AG04450 (cell line): ENCODE measurements at regions not wholly inside any gene's neighbourhood (a gene's known extent, or its start where the extent isn't known, plus 50 kb on each side); places are given as distances from the start of the nearest gene placed in this dataset.

Experiments
- CTCF ChIA-PET: fragments of 300-600, 350-600 bp; formaldehyde crosslinking; extraction: SDS; loops from one replicate; lab custom pipeline; 2022; ENCODE audit warnings: antibody characterized with exemption, inconsistent platforms; lab: Charles Lee
- POLR2A ChIA-PET: fragments of 350-600 bp; formaldehyde crosslinking; extraction: SDS; loops from one replicate; lab custom pipeline; 2021; ENCODE audit warnings: antibody characterized with exemption, inconsistent platforms; lab: Yijun Ruan, JAX
- DNase-seq: peaks from one replicate; pipeline ENCODE4 v3.0.0-alpha.2; 2011; ENCODE audit warnings: low read depth, low spot score
- H3K27ac ChIP-seq: one replicate; pipeline ENCODE4 v1.5.1; 2012; ENCODE audit warnings: low read depth, low read length, control low read depth
- H3K27me3 ChIP-seq: one replicate; pipeline ENCODE4 v1.6.0; 2012; ENCODE audit warnings: low read length; ENCODE audit not compliant: control insufficient read depth, insufficient read depth
- H3K4me3 ChIP-seq: 2 replicates; pipeline ENCODE4 v1.5.1; 2011; ENCODE audit warnings: mild to moderate bottlenecking, low read depth, low read length, control low read depth
- H3K9me3 ChIP-seq: 2 replicates; pipeline ENCODE4 v1.5.1; 2012; ENCODE audit warnings: low read length; ENCODE audit not compliant: control insufficient read depth, insufficient read depth
- CTCF ChIP-seq: IDR thresholded peaks from 2 replicates; pipeline ENCODE4 v1.5.1; 2011; ENCODE audit warnings: low read depth, low read length, control low read depth, inconsistent platforms

- CTCF ChIA-PET = no interaction called here
- Histone ChIP-seq H3K9me3 (peaks cover 7% of the 10 kb centered on the region; the same call in 1 of the 2 replicates), H3K4me3 (no peak overlapping the region), H3K27me3 (no peaks in the 10 kb centered on the region), H3K27ac (no peak overlapping the region)
- DNase-seq = no peak
- no peak for TF ChIP-seq CTCF
- POLR2A ChIA-PET = no interaction called here
These were observed 105.3 kb downstream of the TRIM36 start for GRCh38 chr5:115064380-115064779.

GRCh38 chr5:115054387-115054951, 115.2 kb downstream of the TRIM36 start:
- Histone ChIP-seq H3K27me3 (no peaks in the 10 kb centered on the region), H3K27ac (no peak overlapping the region), H3K4me3 (no peak overlapping the region), H3K9me3 (no peaks in the 10 kb centered on the region)
- TF ChIP-seq CTCF = no peak
- no peak for DNase-seq
- POLR2A ChIA-PET = no interaction called here
- CTCF ChIA-PET = no interaction called here

GRCh38 chr5:115052948-115053347, 116.8 kb downstream of the TRIM36 start:
- Histone ChIP-seq H3K27ac (no peak overlapping the region), H3K9me3 (no peaks in the 10 kb centered on the region), H3K27me3 (no peaks in the 10 kb centered on the region), H3K4me3 (no peak overlapping the region)
- POLR2A ChIA-PET = no interaction called here
- CTCF ChIA-PET = interaction anchor here (0.6 kb wide), 1 partner anchor 786 kb away, joined by 4 read pairs; no protein-coding TSS in a partner anchor
- TF ChIP-seq CTCF = no peak
- no peak for DNase-seq

GRCh38 chr5:115050866-115051265, 118.8 kb downstream of the TRIM36 start:
- no peaks in the 10 kb centered on the region for H3K27me3 ChIP-seq
- no peaks in the 10 kb centered on the region for H3K9me3 ChIP-seq
- no peak overlapping the region for H3K27ac ChIP-seq
- TF ChIP-seq CTCF = no peak
- CTCF ChIA-PET = no interaction called here
- no peak overlapping the region for H3K4me3 ChIP-seq
- POLR2A ChIA-PET = no interaction called here
- no peak for DNase-seq

- ChIA-PET POLR2A (no interaction called here), CTCF (interaction anchor here (0.6 to 1.9 kb wide), 3 partner anchors 15 to 1422 kb away, joined by 3 to 4 read pairs (median 3); no protein-coding TSS in a partner anchor)
- Histone ChIP-seq H3K9me3 (no peaks in the 10 kb centered on the region), H3K4me3 (no peak overlapping the region), H3K27ac (no peak overlapping the region), H3K27me3 (no peaks in the 10 kb centered on the region)
- no peak for DNase-seq
- TF ChIP-seq CTCF = no peak
These were observed 135.8 kb downstream of the TRIM36 start for GRCh38 chr5:115033861-115034260.
